ENCODE measurements at regions not wholly inside any gene's neighbourhood (a gene's known extent, or its start where the extent isn't known, plus 50 kb on each side); places are given as distances from the start of the nearest gene placed in this dataset.

DNA sequence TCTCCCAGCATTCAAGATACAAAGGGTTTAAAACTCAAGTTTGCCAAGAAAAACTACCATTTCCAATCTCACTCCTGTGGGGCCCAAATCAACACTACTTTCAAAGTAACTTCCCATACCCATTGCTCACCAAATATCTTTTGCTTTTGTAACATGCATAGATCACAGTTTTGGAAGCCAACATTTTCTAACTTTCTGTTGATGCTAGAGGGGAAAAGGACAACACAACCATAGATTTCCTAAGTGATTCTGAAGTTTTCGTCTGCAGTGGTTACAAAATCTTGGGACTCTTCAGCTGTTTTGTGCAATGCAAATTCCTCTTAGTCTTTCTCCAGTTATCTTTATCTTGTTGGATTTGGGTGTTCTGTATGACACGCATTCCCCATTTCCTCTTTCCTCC, 94.1 kb upstream of the PAPPA start:
- intact Hi-C loops (cut with micrococcal nuclease; ENCODE audit: unreplicated experiment), result no loop called here
- Histone ChIP-seq H3K4me3 (ENCODE audit: low read depth in 2 of 2, low read length in 2 of 2) (no peak overlapping the region), H3K4me1 (ENCODE audit: control insufficient read depth, insufficient read depth, low read length) (no peaks in the 10 kb centered on the region), H3K9me3 (ENCODE audit: control insufficient read depth, insufficient read depth, low read depth, low read length) (no peaks in the 10 kb centered on the region), H3K27ac (ENCODE audit: low read length) (no peak overlapping the region), H3K36me3 (ENCODE audit: control insufficient read depth, insufficient read depth, low read length) (no peaks in the 10 kb centered on the region), H3K27me3 (ENCODE audit: control insufficient read depth, insufficient read depth, low read length) (no peaks in the 10 kb centered on the region)
- TF ChIP-seq POLR2AphosphoS5 (IDR thresholded peaks at IDR 0.05; ENCODE audit: low read depth, low read length), result no peak
- TF ChIP-seq SIN3A (IDR thresholded peaks at IDR 0.05; ENCODE audit: borderline replicate concordance, insufficient read depth, low read depth, low read length), result no peak
- ATAC-seq (no peak), DNase-seq (ENCODE audit: low read depth, low spot score) (no peak)
- no TSS peak for BruUV-seq (replicated peaks)
- CTCF ChIA-PET, result no interaction called here
- POLR2A ChIA-PET, result no interaction called here
- in situ Hi-C loops (cut with HindIII; ENCODE audit: low pct_unique_long_range_greater_than_20kb, low sequenced_read_pairs), result no loop called here

DNA sequence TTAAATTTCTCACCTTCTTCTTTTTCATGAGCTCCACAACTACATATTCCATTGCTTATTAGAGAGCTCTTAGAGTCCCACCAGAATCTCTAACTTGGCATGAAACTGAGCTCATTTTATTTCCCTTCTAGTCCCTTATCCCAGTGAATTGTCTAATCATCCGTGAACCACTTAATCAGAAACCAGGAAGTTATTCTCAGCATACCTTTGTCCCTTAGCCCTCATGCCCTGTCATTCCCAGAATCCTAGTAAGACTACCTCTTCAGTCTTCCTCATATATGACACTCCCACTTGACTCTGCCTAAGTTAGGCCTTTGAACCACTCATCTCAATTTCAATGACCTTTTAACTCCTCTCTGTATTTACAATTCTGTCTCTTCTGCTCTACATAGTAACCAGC, 93.0 kb upstream of the PAPPA start:
- H3K36me3 ChIP-seq (ENCODE audit: control insufficient read depth, insufficient read depth, low read length), result no peaks in the 10 kb centered on the region
- in situ Hi-C loops (cut with HindIII; ENCODE audit: low pct_unique_long_range_greater_than_20kb, low sequenced_read_pairs) (no loop called here), intact Hi-C loops (cut with micrococcal nuclease; ENCODE audit: unreplicated experiment) (no loop called here)
- BruUV-seq (replicated peaks), result no TSS peak
- no peaks in the 10 kb centered on the region for H3K9me3 ChIP-seq (ENCODE audit: control insufficient read depth, insufficient read depth, low read depth, low read length)
- no peak for TF ChIP-seq TCF7L2 (IDR thresholded peaks at IDR 0.05; ENCODE audit: low read depth, low read length)
- ChIA-PET CTCF (no interaction called here), POLR2A (no interaction called here)
- H3K4me1 ChIP-seq (ENCODE audit: control insufficient read depth, insufficient read depth, low read length), result no peaks in the 10 kb centered on the region
- DNase-seq (ENCODE audit: low read depth, low spot score) (no peak), ATAC-seq (no peak)
- no peak overlapping the region for H3K27ac ChIP-seq (ENCODE audit: low read length)
- H3K4me3 ChIP-seq (ENCODE audit: low read depth in 2 of 2, low read length in 2 of 2), result no peak overlapping the region
- H3K27me3 ChIP-seq (ENCODE audit: control insufficient read depth, insufficient read depth, low read length), result no peaks in the 10 kb centered on the region

DNA sequence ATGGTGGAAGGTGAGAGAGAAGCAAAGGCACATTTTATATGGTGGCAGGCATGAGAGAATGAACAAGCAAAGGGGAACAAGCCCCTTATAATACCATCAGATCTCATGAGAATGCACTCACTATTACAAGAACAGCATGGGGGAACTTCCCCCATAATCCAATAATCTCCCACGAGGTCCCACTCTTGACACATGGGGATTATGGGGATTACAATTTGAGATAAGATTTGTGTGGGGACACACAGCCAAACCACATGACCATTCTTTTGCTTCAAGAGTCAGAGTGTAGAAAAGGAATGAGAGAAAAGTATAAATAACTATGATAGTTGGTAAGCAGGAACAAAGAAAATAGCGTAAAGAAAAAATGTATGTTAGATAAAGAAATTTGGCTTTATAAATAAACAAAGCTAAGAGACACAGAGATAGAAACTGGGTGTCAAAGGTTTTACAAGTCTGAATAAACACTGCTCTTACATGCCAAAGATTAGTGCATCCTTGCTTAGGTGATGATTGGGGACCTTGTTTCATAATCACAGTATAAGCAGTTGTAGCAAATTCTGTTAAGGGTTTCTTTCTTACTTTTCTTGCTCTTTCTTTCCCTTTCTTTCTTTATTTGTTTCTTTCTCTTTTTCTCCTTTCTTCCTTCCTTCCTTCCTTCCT, 91.9 kb upstream of the PAPPA start:
- in situ Hi-C loops (cut with HindIII; ENCODE audit: low pct_unique_long_range_greater_than_20kb, low sequenced_read_pairs) (no loop called here), intact Hi-C loops (cut with micrococcal nuclease; ENCODE audit: unreplicated experiment) (no loop called here)
- Histone ChIP-seq H3K27me3 (ENCODE audit: control insufficient read depth, insufficient read depth, low read length) (no peaks in the 10 kb centered on the region), H3K4me1 (ENCODE audit: control insufficient read depth, insufficient read depth, low read length) (no peaks in the 10 kb centered on the region), H3K4me3 (ENCODE audit: low read depth in 2 of 2, low read length in 2 of 2) (no peak overlapping the region), H3K27ac (ENCODE audit: low read length) (no peak overlapping the region), H3K36me3 (ENCODE audit: control insufficient read depth, insufficient read depth, low read length) (no peaks in the 10 kb centered on the region), H3K9me3 (ENCODE audit: control insufficient read depth, insufficient read depth, low read depth, low read length) (no peaks in the 10 kb centered on the region)
- ATAC-seq (no peak), DNase-seq (ENCODE audit: low read depth, low spot score) (no peak)
- no TSS peak for BruUV-seq (replicated peaks)
- CTCF ChIA-PET, result no interaction called here
- TF ChIP-seq POLR2AphosphoS5 (IDR thresholded peaks at IDR 0.05; ENCODE audit: low read depth, low read length) (no peak), SIN3A (IDR thresholded peaks at IDR 0.05; ENCODE audit: borderline replicate concordance, insufficient read depth, low read depth, low read length) (no peak), TCF7L2 (IDR thresholded peaks at IDR 0.05; ENCODE audit: low read depth, low read length) (no peak)
- TF ChIP-seq, protein P1, sequence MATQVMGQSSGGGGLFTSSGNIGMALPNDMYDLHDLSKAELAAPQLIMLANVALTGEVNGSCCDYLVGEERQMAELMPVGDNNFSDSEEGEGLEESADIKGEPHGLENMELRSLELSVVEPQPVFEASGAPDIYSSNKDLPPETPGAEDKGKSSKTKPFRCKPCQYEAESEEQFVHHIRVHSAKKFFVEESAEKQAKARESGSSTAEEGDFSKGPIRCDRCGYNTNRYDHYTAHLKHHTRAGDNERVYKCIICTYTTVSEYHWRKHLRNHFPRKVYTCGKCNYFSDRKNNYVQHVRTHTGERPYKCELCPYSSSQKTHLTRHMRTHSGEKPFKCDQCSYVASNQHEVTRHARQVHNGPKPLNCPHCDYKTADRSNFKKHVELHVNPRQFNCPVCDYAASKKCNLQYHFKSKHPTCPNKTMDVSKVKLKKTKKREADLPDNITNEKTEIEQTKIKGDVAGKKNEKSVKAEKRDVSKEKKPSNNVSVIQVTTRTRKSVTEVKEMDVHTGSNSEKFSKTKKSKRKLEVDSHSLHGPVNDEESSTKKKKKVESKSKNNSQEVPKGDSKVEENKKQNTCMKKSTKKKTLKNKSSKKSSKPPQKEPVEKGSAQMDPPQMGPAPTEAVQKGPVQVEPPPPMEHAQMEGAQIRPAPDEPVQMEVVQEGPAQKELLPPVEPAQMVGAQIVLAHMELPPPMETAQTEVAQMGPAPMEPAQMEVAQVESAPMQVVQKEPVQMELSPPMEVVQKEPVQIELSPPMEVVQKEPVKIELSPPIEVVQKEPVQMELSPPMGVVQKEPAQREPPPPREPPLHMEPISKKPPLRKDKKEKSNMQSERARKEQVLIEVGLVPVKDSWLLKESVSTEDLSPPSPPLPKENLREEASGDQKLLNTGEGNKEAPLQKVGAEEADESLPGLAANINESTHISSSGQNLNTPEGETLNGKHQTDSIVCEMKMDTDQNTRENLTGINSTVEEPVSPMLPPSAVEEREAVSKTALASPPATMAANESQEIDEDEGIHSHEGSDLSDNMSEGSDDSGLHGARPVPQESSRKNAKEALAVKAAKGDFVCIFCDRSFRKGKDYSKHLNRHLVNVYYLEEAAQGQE (IDR thresholded peaks at IDR 0.05; ENCODE audit: insufficient read depth in 1 of 2, low read depth in 2 of 2, low read length in 1 of 2), result no peak
- TF ChIP-seq, protein P2, sequence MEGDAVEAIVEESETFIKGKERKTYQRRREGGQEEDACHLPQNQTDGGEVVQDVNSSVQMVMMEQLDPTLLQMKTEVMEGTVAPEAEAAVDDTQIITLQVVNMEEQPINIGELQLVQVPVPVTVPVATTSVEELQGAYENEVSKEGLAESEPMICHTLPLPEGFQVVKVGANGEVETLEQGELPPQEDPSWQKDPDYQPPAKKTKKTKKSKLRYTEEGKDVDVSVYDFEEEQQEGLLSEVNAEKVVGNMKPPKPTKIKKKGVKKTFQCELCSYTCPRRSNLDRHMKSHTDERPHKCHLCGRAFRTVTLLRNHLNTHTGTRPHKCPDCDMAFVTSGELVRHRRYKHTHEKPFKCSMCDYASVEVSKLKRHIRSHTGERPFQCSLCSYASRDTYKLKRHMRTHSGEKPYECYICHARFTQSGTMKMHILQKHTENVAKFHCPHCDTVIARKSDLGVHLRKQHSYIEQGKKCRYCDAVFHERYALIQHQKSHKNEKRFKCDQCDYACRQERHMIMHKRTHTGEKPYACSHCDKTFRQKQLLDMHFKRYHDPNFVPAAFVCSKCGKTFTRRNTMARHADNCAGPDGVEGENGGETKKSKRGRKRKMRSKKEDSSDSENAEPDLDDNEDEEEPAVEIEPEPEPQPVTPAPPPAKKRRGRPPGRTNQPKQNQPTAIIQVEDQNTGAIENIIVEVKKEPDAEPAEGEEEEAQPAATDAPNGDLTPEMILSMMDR (IDR thresholded peaks at IDR 0.05), result no peak
- POLR2A ChIA-PET, result no interaction called here
